ENCODE measurements at regions not wholly inside any gene's neighbourhood (a gene's known extent, or its start where the extent isn't known, plus 50 kb on each side); places are given as distances from the start of the nearest gene placed in this dataset.
"Not testable (repeated sequence)": the region's sequence is repeated elsewhere in the genome, so short reads cannot be mapped to it uniquely, and the experiment has no call there.

- DNase-seq (ENCODE audit: low read depth) = no peak
These were observed 113.2 kb upstream of the PPP2R3B start for GRCh38 chrX:499870-500364.

GRCh38 chrX:500481-501010 lies 113.8 kb upstream of the PPP2R3B start:
- DNase-seq (ENCODE audit: low read depth) = no peak

- no peak for DNase-seq (ENCODE audit: low read depth)
These were observed 119.6 kb upstream of the PPP2R3B start for GRCh38 chrX:506341-506740.

- no peak for DNase-seq (ENCODE audit: low read depth)
These were observed 121.5 kb upstream of the PPP2R3B start for GRCh38 chrX:508163-508562.

- not testable (repeated sequence) for DNase-seq (ENCODE audit: low read depth)
These were observed 121.8 kb upstream of the SHOX start for GRCh38 chrX:508821-509220.

- not testable (repeated sequence) for DNase-seq (ENCODE audit: low read depth)
These were observed 119.5 kb upstream of the SHOX start for GRCh38 chrX:511089-511488.

- DNase-seq (ENCODE audit: low read depth) = no peak
These were observed 112.3 kb upstream of the SHOX start for GRCh38 chrX:518319-518718.

GRCh38 chrX:519741-520140 lies 110.8 kb upstream of the SHOX start:
- DNase-seq (ENCODE audit: low read depth) = no peak

GRCh38 chrX:522456-522855 lies 108.1 kb upstream of the SHOX start:
- DNase-seq (ENCODE audit: low read depth) = no peak

- DNase-seq (ENCODE audit: low read depth) = no peak
These were observed 105.5 kb upstream of the SHOX start for GRCh38 chrX:525134-525533.

GRCh38 chrX:526295-527224 lies 104.0 kb upstream of the SHOX start:
- no peak for DNase-seq (ENCODE audit: low read depth)

GRCh38 chrX:530726-531610 lies 99.6 kb upstream of the SHOX start:
- DNase-seq (ENCODE audit: low read depth) = no peak

- DNase-seq (ENCODE audit: low read depth) = no peak
These were observed 99.0 kb upstream of the SHOX start for GRCh38 chrX:531611-531936.

- DNase-seq (ENCODE audit: low read depth) = no peak
These were observed 95.8 kb upstream of the SHOX start for GRCh38 chrX:534804-535203.

- no peak for DNase-seq (ENCODE audit: low read depth)
These were observed 94.0 kb upstream of the SHOX start for GRCh38 chrX:536616-537015.

GRCh38 chrX:537151-537550 lies 93.4 kb upstream of the SHOX start:
- no peak for DNase-seq (ENCODE audit: low read depth)

- peak; percentile 29 for DNase-seq (ENCODE audit: low read depth)
These were observed 92.3 kb upstream of the SHOX start for GRCh38 chrX:538311-538710.

- not testable (repeated sequence) for DNase-seq (ENCODE audit: low read depth)
These were observed 89.6 kb upstream of the SHOX start for GRCh38 chrX:541006-541405.

- DNase-seq (ENCODE audit: low read depth) = no peak
These were observed 88.4 kb upstream of the SHOX start for GRCh38 chrX:542179-542578.

GRCh38 chrX:545452-545885 lies 85.1 kb upstream of the SHOX start:
- DNase-seq (ENCODE audit: low read depth) = peak; percentile 2

- DNase-seq (ENCODE audit: low read depth) = no peak
These were observed 80.1 kb upstream of the SHOX start for GRCh38 chrX:550514-550913.

GRCh38 chrX:551306-551705 lies 79.3 kb upstream of the SHOX start:
- no peak for DNase-seq (ENCODE audit: low read depth)

Measured in HT1080 (cell line).